GM12878 (cell line): ENCODE measurements at regions not wholly inside any gene's neighbourhood (a gene's known extent, or its start where the extent isn't known, plus 50 kb on each side); places are given as distances from the start of the nearest gene placed in this dataset.

ENCODE experiments used
- ATF7 ChIP-seq: fragments of 450-650 bp; IDR thresholded peaks from 2 replicates; pipeline ENCODE4 v1.6.1; 2016; ENCODE audit warnings: low read depth, mild to moderate bottlenecking
- BMI1 ChIP-seq: fragments of 450-650 bp; IDR thresholded peaks from 2 replicates; pipeline ENCODE4 v1.6.1; 2016; ENCODE audit warnings: mild to moderate bottlenecking, moderate library complexity, borderline replicate concordance
- EGR1 ChIP-seq, 2 experiments: IDR thresholded peaks; 1 replicate in 1 of 2; 2 replicates in 1 of 2; pipeline ENCODE4 v1.6.1; 2011 to 2012; ENCODE audit warnings: low read depth in 2 of 2, low read length in 2 of 2, borderline replicate concordance in 1 of 2, mild to moderate bottlenecking in 1 of 2, moderate library complexity in 1 of 2
- EP300 ChIP-seq, 2 experiments: fragments of 150-350 bp in 1 of 2; IDR thresholded peaks; 2 replicates each; pipeline ENCODE4 v1.6.1; 2011 to 2012; ENCODE audit warnings: low read depth in 2 of 2, low read length in 2 of 2, borderline replicate concordance in 1 of 2, improper control_type of control experiment in 1 of 2, inconsistent platforms in 1 of 2; ENCODE audit not compliant: control insufficient read depth in 1 of 2
- NFIC ChIP-seq: IDR thresholded peaks from 2 replicates; pipeline ENCODE4 v1.6.1; 2012; ENCODE audit warnings: low read depth, mild to moderate bottlenecking, inconsistent platforms, low read length, moderate library complexity
- POLR2A ChIP-seq: IDR thresholded peaks from 2 replicates; pipeline ENCODE4 v1.6.1; 2011; ENCODE audit warnings: low read depth, mild to moderate bottlenecking, low read length
- SIN3A ChIP-seq: IDR thresholded peaks from 2 replicates; pipeline ENCODE4 v1.6.1; 2012; ENCODE audit warnings: low read depth, low read length, improper control_type of control experiment
- TBL1XR1 ChIP-seq: IDR thresholded peaks from 2 replicates; pipeline ENCODE4 v1.6.1; 2012; ENCODE audit warnings: low read depth, low read length, improper control_type of control experiment
- ZBED1 ChIP-seq: IDR thresholded peaks from 2 replicates; pipeline ENCODE4 v1.6.1; 2016; ENCODE audit warnings: borderline replicate concordance
- TF ChIP-seq, protein P1 (sequence below): fragments of 450-650 bp; IDR thresholded peaks from 2 replicates; pipeline ENCODE4 v1.6.1; 2014; ENCODE audit warnings: mild to moderate bottlenecking
- TF ChIP-seq, protein P2 (sequence below): IDR thresholded peaks from 2 replicates; pipeline ENCODE4 v1.6.1; 2012; ENCODE audit warnings: mild to moderate bottlenecking, low read depth, low read length
- TF ChIP-seq, protein P3 (sequence below), 3 experiments: IDR thresholded peaks in 2 of 3; conservative IDR thresholded peaks in 1 of 3; 2 replicates each; pipeline ENCODE4 v1.5.1; 2011; ENCODE audit warnings: low read depth in 3 of 3, low read length in 3 of 3, mild to moderate bottlenecking in 3 of 3, control low read depth in 2 of 3, moderate library complexity in 2 of 3, inconsistent platforms in 1 of 3, mixed read lengths in 1 of 3; ENCODE audit not compliant: control insufficient read depth in 2 of 3, insufficient read depth in 1 of 3; ENCODE audit errors: extremely low read depth in 1 of 3
- TF ChIP-seq, protein P4 (sequence below): fragments of 450-650 bp; IDR thresholded peaks from 2 replicates; pipeline ENCODE4 v1.6.1; 2018; ENCODE audit warnings: borderline replicate concordance, mild to moderate bottlenecking; ENCODE audit not compliant: partially characterized antibody

- TF ChIP-seq POLR2A = no peak
- no peak for TF ChIP-seq EP300 (IDR thresholded peaks at IDR 0.05; ENCODE audit: borderline replicate concordance in 1 of 2, control insufficient read depth in 1 of 2, low read depth in 2 of 2, low read length in 2 of 2)
- no peak for TF ChIP-seq ATF7
- TF ChIP-seq, protein P1, sequence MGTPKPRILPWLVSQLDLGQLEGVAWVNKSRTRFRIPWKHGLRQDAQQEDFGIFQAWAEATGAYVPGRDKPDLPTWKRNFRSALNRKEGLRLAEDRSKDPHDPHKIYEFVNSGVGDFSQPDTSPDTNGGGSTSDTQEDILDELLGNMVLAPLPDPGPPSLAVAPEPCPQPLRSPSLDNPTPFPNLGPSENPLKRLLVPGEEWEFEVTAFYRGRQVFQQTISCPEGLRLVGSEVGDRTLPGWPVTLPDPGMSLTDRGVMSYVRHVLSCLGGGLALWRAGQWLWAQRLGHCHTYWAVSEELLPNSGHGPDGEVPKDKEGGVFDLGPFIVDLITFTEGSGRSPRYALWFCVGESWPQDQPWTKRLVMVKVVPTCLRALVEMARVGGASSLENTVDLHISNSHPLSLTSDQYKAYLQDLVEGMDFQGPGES = no peak
- no peak for TF ChIP-seq EGR1 (IDR thresholded peaks at IDR 0.05; ENCODE audit: borderline replicate concordance in 1 of 2, low read depth in 2 of 2, low read length in 2 of 2)
- TF ChIP-seq, protein P2, sequence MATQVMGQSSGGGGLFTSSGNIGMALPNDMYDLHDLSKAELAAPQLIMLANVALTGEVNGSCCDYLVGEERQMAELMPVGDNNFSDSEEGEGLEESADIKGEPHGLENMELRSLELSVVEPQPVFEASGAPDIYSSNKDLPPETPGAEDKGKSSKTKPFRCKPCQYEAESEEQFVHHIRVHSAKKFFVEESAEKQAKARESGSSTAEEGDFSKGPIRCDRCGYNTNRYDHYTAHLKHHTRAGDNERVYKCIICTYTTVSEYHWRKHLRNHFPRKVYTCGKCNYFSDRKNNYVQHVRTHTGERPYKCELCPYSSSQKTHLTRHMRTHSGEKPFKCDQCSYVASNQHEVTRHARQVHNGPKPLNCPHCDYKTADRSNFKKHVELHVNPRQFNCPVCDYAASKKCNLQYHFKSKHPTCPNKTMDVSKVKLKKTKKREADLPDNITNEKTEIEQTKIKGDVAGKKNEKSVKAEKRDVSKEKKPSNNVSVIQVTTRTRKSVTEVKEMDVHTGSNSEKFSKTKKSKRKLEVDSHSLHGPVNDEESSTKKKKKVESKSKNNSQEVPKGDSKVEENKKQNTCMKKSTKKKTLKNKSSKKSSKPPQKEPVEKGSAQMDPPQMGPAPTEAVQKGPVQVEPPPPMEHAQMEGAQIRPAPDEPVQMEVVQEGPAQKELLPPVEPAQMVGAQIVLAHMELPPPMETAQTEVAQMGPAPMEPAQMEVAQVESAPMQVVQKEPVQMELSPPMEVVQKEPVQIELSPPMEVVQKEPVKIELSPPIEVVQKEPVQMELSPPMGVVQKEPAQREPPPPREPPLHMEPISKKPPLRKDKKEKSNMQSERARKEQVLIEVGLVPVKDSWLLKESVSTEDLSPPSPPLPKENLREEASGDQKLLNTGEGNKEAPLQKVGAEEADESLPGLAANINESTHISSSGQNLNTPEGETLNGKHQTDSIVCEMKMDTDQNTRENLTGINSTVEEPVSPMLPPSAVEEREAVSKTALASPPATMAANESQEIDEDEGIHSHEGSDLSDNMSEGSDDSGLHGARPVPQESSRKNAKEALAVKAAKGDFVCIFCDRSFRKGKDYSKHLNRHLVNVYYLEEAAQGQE = no peak
- TF ChIP-seq, protein P3, sequence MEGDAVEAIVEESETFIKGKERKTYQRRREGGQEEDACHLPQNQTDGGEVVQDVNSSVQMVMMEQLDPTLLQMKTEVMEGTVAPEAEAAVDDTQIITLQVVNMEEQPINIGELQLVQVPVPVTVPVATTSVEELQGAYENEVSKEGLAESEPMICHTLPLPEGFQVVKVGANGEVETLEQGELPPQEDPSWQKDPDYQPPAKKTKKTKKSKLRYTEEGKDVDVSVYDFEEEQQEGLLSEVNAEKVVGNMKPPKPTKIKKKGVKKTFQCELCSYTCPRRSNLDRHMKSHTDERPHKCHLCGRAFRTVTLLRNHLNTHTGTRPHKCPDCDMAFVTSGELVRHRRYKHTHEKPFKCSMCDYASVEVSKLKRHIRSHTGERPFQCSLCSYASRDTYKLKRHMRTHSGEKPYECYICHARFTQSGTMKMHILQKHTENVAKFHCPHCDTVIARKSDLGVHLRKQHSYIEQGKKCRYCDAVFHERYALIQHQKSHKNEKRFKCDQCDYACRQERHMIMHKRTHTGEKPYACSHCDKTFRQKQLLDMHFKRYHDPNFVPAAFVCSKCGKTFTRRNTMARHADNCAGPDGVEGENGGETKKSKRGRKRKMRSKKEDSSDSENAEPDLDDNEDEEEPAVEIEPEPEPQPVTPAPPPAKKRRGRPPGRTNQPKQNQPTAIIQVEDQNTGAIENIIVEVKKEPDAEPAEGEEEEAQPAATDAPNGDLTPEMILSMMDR (IDR thresholded peaks at IDR 0.05 in 2 of 3, conservative IDR thresholded peaks at IDR 0.05 in 1 of 3; ENCODE audit: control insufficient read depth in 2 of 3, extremely low read depth in 1 of 3, insufficient read depth in 1 of 3, low read depth in 3 of 3, low read length in 3 of 3) = no peak
- TF ChIP-seq SIN3A = no peak
- TF ChIP-seq, protein P4, sequence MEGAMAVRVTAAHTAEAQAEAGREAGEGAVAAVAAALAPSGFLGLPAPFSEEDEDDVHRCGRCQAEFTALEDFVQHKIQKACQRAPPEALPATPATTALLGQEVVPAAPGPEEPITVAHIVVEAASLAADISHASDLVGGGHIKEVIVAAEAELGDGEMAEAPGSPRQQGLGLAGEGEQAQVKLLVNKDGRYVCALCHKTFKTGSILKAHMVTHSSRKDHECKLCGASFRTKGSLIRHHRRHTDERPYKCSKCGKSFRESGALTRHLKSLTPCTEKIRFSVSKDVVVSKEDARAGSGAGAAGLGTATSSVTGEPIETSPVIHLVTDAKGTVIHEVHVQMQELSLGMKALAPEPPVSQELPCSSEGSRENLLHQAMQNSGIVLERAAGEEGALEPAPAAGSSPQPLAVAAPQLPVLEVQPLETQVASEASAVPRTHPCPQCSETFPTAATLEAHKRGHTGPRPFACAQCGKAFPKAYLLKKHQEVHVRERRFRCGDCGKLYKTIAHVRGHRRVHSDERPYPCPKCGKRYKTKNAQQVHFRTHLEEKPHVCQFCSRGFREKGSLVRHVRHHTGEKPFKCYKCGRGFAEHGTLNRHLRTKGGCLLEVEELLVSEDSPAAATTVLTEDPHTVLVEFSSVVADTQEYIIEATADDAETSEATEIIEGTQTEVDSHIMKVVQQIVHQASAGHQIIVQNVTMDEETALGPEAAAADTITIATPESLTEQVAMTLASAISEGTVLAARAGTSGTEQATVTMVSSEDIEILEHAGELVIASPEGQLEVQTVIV = no peak
- no peak for TF ChIP-seq TBL1XR1
- no peak for TF ChIP-seq BMI1
- TF ChIP-seq NFIC = no peak
- TF ChIP-seq ZBED1 = no peak
Observed at GRCh38 chr7:121621937-121622336, 225.8 kb upstream of the FAM3C start.
